ENCODE measurements at regions not wholly inside any gene's neighbourhood (a gene's known extent, or its start where the extent isn't known, plus 50 kb on each side); places are given as distances from the start of the nearest gene placed in this dataset.

GRCh38 chr12:91913651-91914050, 232.0 kb downstream of the BTG1 start:
- no peaks in the 10 kb centered on the region for H3K36me3 ChIP-seq (ENCODE audit: control insufficient read depth in 4 of 4, insufficient read depth in 4 of 4, low read length in 4 of 4)
- DNase-seq: no peak
- H3K27me3 ChIP-seq (ENCODE audit: control insufficient read depth in 3 of 3, insufficient read depth in 3 of 3, low read length in 2 of 3): no peaks in the 10 kb centered on the region
- no peaks in the 10 kb centered on the region for H3K9me3 ChIP-seq (ENCODE audit: control insufficient read depth in 4 of 4, insufficient read depth in 3 of 4, low read length in 3 of 4)
- no peak for ATAC-seq (ENCODE audit: insufficient read depth, low FRiP score)
- TF ChIP-seq CTCF (IDR thresholded peaks at IDR 0.05; ENCODE audit: control extremely low read depth, extremely low read depth): no peak
- no peak overlapping the region for H3K9ac ChIP-seq (ENCODE audit: insufficient read depth in 1 of 2, low read length in 2 of 2)
- H3K4me1 ChIP-seq (ENCODE audit: control insufficient read depth in 5 of 5, insufficient read depth in 5 of 5, low read length in 5 of 5): no peaks in the 10 kb centered on the region
- WGBS, 2 donors: 76 to 87% methylated on average over 4 of the region's 4 CpGs
- no peak overlapping the region for H3K27ac ChIP-seq (ENCODE audit: low read depth in 1 of 2, low read length in 1 of 2)
- H3K4me3 ChIP-seq: no peak overlapping the region

- no peak overlapping the region for H3K27ac ChIP-seq (ENCODE audit: low read depth in 1 of 2, low read length in 1 of 2)
- DNase-seq (no peak), ATAC-seq (ENCODE audit: insufficient read depth, low FRiP score) (no peak)
- no peaks in the 10 kb centered on the region for H3K36me3 ChIP-seq (ENCODE audit: control insufficient read depth in 4 of 4, insufficient read depth in 4 of 4, low read length in 4 of 4)
- no peaks in the 10 kb centered on the region for H3K27me3 ChIP-seq (ENCODE audit: control insufficient read depth in 3 of 3, insufficient read depth in 3 of 3, low read length in 2 of 3)
- TF ChIP-seq CTCF (IDR thresholded peaks at IDR 0.05; ENCODE audit: control extremely low read depth, extremely low read depth): no peak
- H3K4me3 ChIP-seq: no peak overlapping the region
- H3K9me3 ChIP-seq (ENCODE audit: control insufficient read depth in 4 of 4, insufficient read depth in 3 of 4, low read length in 3 of 4): no peaks in the 10 kb centered on the region
- no peaks in the 10 kb centered on the region for H3K4me1 ChIP-seq (ENCODE audit: control insufficient read depth in 5 of 5, insufficient read depth in 5 of 5, low read length in 5 of 5)
- H3K9ac ChIP-seq (ENCODE audit: insufficient read depth in 1 of 2, low read length in 2 of 2): no peak overlapping the region
Observed at GRCh38 chr12:91913124-91913523, 232.5 kb downstream of the BTG1 start.

- Histone ChIP-seq H3K27me3 (ENCODE audit: control insufficient read depth in 3 of 3, insufficient read depth in 3 of 3, low read length in 2 of 3) (no peaks in the 10 kb centered on the region), H3K9ac (ENCODE audit: insufficient read depth in 1 of 2, low read length in 2 of 2) (no peak overlapping the region), H3K9me3 (ENCODE audit: control insufficient read depth in 4 of 4, insufficient read depth in 3 of 4, low read length in 3 of 4) (no peaks in the 10 kb centered on the region), H3K36me3 (ENCODE audit: control insufficient read depth in 4 of 4, insufficient read depth in 4 of 4, low read length in 4 of 4) (no peaks in the 10 kb centered on the region), H3K4me3 (no peak overlapping the region), H3K27ac (ENCODE audit: low read depth in 1 of 2, low read length in 1 of 2) (no peak overlapping the region), H3K4me1 (ENCODE audit: control insufficient read depth in 5 of 5, insufficient read depth in 5 of 5, low read length in 5 of 5) (no peaks in the 10 kb centered on the region)
- DNase-seq: no peak
- 73 to 94% methylated on average over 1 of the region's 1 CpG for whole genome bisulfite sequencing, 2 donors
- no peak for TF ChIP-seq CTCF (IDR thresholded peaks at IDR 0.05; ENCODE audit: control extremely low read depth, extremely low read depth)
- ATAC-seq (ENCODE audit: insufficient read depth, low FRiP score): no peak
Observed at GRCh38 chr12:91912178-91912577, 233.5 kb downstream of the BTG1 start.

GRCh38 chr12:91910871-91911388, 234.7 kb downstream of the BTG1 start:
- no peaks in the 10 kb centered on the region for H3K9me3 ChIP-seq (ENCODE audit: control insufficient read depth in 4 of 4, insufficient read depth in 3 of 4, low read length in 3 of 4)
- H3K27me3 ChIP-seq (ENCODE audit: control insufficient read depth in 3 of 3, insufficient read depth in 3 of 3, low read length in 2 of 3): no peaks in the 10 kb centered on the region
- no peak for ATAC-seq (ENCODE audit: insufficient read depth, low FRiP score)
- no peak overlapping the region for H3K9ac ChIP-seq (ENCODE audit: insufficient read depth in 1 of 2, low read length in 2 of 2)
- no peaks in the 10 kb centered on the region for H3K4me1 ChIP-seq (ENCODE audit: control insufficient read depth in 5 of 5, insufficient read depth in 5 of 5, low read length in 5 of 5)
- TF ChIP-seq CTCF (IDR thresholded peaks at IDR 0.05; ENCODE audit: control extremely low read depth, extremely low read depth): no peak
- H3K36me3 ChIP-seq (ENCODE audit: control insufficient read depth in 4 of 4, insufficient read depth in 4 of 4, low read length in 4 of 4): no peaks in the 10 kb centered on the region
- H3K27ac ChIP-seq (ENCODE audit: low read depth in 1 of 2, low read length in 1 of 2): no peak overlapping the region
- 75 to 85% methylated on average over 1 of the region's 1 CpG for WGBS, 2 donors
- H3K4me3 ChIP-seq: no peak overlapping the region
- no peak for DNase-seq
